ENCODE measurements at regions not wholly inside any gene's neighbourhood (a gene's known extent, or its start where the extent isn't known, plus 50 kb on each side); places are given as distances from the start of the nearest gene placed in this dataset.
"Not testable (repeated sequence)": the region's sequence is repeated elsewhere in the genome, so short reads cannot be mapped to it uniquely, and the experiment has no call there.

GRCh38 chr7:46781901-46782439, 799.9 kb downstream of the TNS3 start:
- POLR2A ChIA-PET: no interaction called here
- CTCF ChIA-PET: no interaction called here

GRCh38 chr7:46776790-46777189, 805.1 kb downstream of the TNS3 start:
- ChIA-PET POLR2A (no interaction called here), CTCF (no interaction called here)

GRCh38 chr7:46775776-46776175, 806.1 kb downstream of the TNS3 start:
- ChIA-PET CTCF (no interaction called here), POLR2A (no interaction called here)

GRCh38 chr7:46775020-46775419, 806.9 kb downstream of the TNS3 start:
- ChIA-PET CTCF (no interaction called here), POLR2A (no interaction called here)

GRCh38 chr7:46774515-46774914, 807.4 kb downstream of the TNS3 start:
- POLR2A ChIA-PET: no interaction called here
- CTCF ChIA-PET: no interaction called here

DNA sequence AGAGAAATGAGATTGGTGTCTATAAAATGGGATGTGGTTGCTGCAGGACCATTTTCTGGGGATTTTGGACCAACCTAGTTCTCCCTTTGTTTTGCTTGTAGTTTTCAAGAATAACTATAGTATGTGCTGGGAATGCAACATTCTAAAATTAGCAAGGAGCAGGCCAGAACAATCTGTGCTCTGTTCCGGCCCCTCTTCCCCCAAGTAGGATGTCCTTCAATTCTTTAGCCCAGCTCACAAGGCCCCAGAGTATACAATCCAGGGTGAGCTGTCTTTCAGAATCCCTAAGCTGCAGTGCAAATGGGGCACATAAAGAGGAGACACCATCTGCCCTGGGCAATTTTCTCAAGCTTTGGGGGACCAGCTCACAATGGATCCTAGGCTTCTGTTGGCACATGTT, 809.1 kb downstream of the TNS3 start:
- ChIA-PET CTCF (no interaction called here), POLR2A (no interaction called here)

- CTCF ChIA-PET: no interaction called here
- POLR2A ChIA-PET: no interaction called here
Measured at GRCh38 chr7:46767071-46767470, 814.8 kb downstream of the TNS3 start.

DNA sequence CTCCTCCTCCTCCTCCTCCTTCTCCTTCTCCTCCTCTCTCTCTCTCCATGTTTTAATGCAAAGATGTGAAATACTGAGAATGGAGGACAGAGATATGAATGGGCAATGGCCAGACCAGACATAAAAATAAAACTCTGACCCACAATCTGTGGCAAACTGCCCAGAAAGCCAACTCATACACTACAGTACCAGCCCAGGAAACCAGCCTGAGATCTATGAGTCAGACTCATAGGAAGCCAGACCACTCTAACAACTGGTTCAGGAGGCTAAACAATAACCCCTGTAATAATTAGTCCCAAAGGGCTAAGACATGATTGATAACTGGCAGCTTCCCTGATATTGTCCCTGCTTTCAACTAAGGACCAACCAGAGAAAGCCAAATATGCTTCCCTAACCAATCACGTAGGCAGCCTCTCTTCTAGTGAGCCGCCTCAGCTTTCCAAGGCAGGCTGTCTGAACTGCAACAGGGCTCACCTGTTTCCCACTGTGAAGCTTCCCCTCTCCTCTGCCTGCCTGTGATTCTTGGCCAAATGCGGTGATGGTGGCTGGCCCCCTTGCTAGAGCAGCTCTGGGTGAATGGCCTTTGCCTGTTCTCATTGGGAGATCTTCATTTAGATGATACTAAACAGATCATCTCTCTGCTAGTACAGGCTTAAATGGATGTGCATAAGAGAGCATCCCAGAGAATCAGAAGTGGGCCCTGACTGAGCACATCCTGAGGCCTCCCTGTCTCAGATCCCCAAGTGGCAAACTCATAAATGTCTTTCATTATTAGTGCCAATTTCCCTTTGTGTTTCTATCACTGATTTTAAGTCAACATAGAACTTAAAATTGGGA, 817.6 kb downstream of the TNS3 start:
- ChIA-PET CTCF (no interaction called here), POLR2A (no interaction called here)

DNA sequence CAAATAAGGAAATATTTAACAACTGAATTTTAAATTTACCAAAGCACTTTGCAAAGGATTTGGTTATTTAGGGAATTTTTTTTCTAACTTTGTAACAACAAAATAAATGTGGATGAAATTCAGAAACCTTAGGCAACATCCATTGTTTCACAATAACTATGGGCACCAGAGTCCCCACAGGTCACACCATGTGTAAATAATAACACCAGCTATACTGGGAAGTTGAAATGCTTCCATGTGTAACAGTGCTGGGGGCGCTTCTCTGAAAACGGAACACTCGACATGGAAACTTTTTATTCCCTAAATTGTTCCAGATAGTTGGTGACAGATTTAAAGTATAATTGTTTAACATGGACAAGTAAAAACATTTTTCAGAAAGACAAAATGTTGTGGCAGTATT, 818.6 kb downstream of the TNS3 start:
- ChIA-PET CTCF (no interaction called here), POLR2A (no interaction called here)

- CTCF ChIA-PET: no interaction called here
- POLR2A ChIA-PET: no interaction called here
Measured at GRCh38 chr7:46759711-46760480, 822.0 kb downstream of the TNS3 start.

DNA sequence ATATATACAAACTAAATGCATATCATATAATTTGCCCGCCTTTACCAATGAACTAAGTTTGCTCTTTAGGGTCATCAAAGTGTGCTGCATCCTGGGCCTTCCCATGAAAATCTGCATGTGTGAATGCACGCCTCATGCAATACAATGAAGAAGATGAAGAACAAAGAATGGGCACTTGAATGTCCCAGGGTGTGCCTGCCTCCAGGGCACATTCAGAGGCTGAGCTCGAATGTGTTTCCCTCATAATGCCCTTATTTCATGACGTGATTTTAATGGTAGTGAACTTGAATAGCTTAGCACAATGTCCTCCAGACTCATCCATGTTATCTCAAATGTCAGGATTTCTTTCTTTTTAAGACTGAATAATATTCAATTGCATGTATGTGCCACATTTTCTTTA, 824.9 kb downstream of the TNS3 start:
- ChIA-PET CTCF (no interaction called here), POLR2A (no interaction called here)

- POLR2A ChIA-PET: no interaction called here
- CTCF ChIA-PET: no interaction called here
Measured at GRCh38 chr7:46756256-46756655, 825.7 kb downstream of the TNS3 start.

DNA sequence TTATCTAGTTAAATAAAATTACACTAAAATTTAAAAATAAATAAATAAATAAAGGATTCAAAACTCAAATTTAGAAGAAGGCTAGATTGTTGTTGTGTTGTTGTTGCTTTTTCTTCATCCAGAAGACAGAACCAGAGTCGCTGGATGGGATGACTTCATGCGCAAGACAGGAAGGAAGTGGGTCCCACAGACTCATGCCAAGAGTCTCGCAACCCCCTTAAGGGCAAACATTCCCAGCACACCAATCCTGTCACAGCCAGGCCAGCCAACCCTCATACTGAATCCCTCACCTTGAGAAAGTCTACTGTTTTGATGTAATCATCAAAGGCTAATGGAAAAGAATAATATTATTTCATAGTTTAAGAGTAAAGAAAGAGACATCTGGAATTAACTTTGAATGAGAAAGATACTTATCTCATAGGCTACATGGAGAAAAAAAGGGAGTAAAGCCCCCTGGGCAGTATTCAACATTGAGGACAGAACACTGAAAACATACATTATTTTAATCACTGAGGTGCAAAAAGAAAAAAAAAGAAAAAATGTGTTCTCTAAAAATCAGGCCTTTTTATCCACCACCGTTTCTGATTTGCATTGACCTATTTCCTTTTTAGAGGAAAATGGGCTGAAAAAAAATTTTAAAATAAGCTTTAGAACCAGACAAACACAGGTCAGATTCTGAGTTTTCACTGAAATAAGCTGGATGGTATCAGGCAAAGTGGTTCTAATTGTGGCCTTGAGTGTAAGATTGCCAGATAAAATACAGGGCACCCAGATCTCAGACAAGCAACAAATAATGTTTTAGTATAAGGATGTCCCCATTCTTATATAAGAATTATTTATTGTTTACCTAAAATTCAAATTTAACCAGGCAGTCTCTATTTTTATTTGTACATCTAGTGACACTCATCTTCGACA, 826.5 kb downstream of the TNS3 start:
- ChIA-PET CTCF (no interaction called here), POLR2A (no interaction called here)

- CTCF ChIA-PET: no interaction called here
- POLR2A ChIA-PET: no interaction called here
Measured at GRCh38 chr7:46754140-46754720, 827.7 kb downstream of the TNS3 start.

DNA sequence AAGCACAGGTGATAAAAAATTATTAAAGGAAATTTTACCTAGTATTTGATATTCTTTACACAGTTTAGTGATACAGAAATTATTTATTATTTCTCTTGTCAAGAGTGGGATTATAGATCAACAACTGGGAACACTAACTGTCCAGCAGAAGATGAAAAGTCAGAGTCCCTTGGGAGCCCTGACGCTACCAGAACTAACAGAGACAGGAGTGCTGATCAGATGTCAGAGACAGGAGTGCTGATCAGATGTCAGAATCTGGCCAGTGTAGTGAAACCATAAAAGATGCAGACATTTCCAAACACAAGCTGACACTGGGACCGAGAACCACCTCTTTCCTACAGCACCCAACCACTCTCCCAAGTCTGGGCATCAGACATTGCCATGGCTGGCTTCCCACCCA, 828.2 kb downstream of the TNS3 start:
- ChIA-PET CTCF (no interaction called here), POLR2A (no interaction called here)

DNA sequence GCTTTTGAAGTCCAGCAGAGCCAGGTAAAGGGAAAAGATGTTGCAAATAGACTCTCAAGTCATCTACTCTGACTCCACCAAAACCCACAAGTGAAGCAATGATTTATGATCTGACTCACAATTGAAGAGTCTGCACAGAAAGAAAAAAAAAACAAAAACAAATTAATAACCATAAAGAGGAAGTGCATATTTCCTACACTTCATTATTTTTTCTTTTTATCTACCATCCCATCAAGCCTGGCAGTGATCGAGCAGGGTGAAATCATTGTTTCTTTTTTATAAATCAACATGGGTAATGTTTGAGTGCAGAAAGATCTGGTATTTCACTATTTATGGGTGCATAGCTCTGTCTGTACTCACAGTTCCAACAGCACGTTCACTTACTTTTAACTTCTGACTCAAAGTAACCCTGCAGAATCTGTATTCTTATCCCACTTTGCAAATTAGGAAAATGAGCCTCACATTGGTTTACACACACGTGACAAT, 829.0 kb downstream of the TNS3 start:
- ChIA-PET POLR2A (no interaction called here), CTCF (no interaction called here)

- CTCF ChIA-PET: not testable (repeated sequence)
Measured at GRCh38 chr7:46751927-46752723, 829.8 kb downstream of the TNS3 start.

GRCh38 chr7:46751471-46751870, 830.4 kb upstream of the IGFBP3 start:
- ChIA-PET CTCF (no interaction called here), POLR2A (no interaction called here)

More at GRCh38 chr7:46751927-46752723, 829.8 kb downstream of the TNS3 start:
- POLR2A ChIA-PET: not testable (repeated sequence)

- ChIA-PET POLR2A (no interaction called here), CTCF (no interaction called here)
Measured at GRCh38 chr7:46750321-46750865, 829.3 kb upstream of the IGFBP3 start.

All from activated CD8-positive, alpha-beta memory T cell treated with anti-CD3 and anti-CD28 coated beads for 36 hours (primary cell).